NB4 (cell line): ENCODE measurements at regions not wholly inside any gene's neighbourhood (a gene's known extent, or its start where the extent isn't known, plus 50 kb on each side); places are given as distances from the start of the nearest gene placed in this dataset.

Experiments used
- DNase-seq: peaks from one replicate; pipeline ENCODE4 v3.0.0; 2010; ENCODE audit warnings: low read depth
- H3K4me3 ChIP-seq: one replicate; pipeline ENCODE4 v1.5.1; 2011; ENCODE audit warnings: mild to moderate bottlenecking, low read depth, low read length, moderate library complexity
- MYC ChIP-seq: IDR thresholded peaks from 2 replicates; pipeline ENCODE4 v1.6.1; 2011; ENCODE audit warnings: low read depth, low read length
- POLR2A ChIP-seq: IDR thresholded peaks from 2 replicates; pipeline ENCODE4 v1.6.1; 2011; ENCODE audit warnings: mild to moderate bottlenecking; ENCODE audit not compliant: insufficient read length; ENCODE audit errors: extremely low read depth
- TF ChIP-seq, protein P1 (sequence below): IDR thresholded peaks from one replicate; pipeline ENCODE4 v1.5.1; 2012; ENCODE audit warnings: low read depth, low read length
- TF ChIP-seq, protein P2 (sequence below): IDR thresholded peaks from 2 replicates; pipeline ENCODE4 v1.6.1; 2011; ENCODE audit warnings: low read depth, low read length

DNA sequence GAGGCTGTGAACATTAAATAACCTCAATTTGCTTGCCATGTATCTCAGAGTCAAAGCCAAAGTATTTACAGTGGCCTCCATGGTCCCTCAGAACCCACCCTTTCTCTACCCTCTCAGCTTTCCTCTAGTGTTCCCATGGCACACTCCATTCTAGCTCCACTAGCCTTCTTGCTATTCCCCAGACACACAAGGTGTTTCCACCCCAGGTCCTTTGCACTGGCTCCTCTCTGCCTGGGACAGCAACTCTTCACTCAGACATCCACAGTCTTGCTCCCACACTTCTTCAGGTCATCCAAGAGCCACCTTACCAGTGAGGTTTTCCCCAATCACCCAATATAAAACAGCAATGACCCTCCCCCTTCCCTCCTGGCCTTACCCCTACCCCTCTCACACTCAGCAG is 56.5 kb upstream of the PLEKHG1 start:
- no peak for TF ChIP-seq MYC
- DNase-seq: no peak
- H3K4me3 ChIP-seq: no peak overlapping the region

DNA sequence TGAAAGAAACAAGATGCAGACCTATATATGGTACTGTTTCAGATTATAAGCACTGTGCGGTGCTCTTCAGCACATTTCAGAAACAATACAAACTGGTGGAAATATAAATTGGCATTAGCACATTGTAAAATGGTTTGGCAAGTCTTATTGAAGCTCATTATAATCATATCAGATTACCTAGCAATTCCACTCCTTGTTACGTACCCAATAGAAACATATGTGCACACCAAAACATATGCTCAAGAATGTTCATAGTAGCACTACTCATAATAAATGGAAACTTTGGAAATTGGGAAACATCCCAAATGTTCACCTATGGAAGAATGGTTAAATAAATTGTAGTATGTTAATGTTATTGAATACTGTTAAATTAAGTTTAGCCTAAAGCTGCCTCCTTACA is 54.9 kb upstream of the PLEKHG1 start:
- TF ChIP-seq POLR2A: no peak
- TF ChIP-seq, protein P1, sequence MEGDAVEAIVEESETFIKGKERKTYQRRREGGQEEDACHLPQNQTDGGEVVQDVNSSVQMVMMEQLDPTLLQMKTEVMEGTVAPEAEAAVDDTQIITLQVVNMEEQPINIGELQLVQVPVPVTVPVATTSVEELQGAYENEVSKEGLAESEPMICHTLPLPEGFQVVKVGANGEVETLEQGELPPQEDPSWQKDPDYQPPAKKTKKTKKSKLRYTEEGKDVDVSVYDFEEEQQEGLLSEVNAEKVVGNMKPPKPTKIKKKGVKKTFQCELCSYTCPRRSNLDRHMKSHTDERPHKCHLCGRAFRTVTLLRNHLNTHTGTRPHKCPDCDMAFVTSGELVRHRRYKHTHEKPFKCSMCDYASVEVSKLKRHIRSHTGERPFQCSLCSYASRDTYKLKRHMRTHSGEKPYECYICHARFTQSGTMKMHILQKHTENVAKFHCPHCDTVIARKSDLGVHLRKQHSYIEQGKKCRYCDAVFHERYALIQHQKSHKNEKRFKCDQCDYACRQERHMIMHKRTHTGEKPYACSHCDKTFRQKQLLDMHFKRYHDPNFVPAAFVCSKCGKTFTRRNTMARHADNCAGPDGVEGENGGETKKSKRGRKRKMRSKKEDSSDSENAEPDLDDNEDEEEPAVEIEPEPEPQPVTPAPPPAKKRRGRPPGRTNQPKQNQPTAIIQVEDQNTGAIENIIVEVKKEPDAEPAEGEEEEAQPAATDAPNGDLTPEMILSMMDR: no peak
- TF ChIP-seq, protein P2, sequence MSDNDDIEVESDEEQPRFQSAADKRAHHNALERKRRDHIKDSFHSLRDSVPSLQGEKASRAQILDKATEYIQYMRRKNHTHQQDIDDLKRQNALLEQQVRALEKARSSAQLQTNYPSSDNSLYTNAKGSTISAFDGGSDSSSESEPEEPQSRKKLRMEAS: no peak
- no peak for TF ChIP-seq MYC
- no peak for DNase-seq
- no peak overlapping the region for H3K4me3 ChIP-seq

DNA sequence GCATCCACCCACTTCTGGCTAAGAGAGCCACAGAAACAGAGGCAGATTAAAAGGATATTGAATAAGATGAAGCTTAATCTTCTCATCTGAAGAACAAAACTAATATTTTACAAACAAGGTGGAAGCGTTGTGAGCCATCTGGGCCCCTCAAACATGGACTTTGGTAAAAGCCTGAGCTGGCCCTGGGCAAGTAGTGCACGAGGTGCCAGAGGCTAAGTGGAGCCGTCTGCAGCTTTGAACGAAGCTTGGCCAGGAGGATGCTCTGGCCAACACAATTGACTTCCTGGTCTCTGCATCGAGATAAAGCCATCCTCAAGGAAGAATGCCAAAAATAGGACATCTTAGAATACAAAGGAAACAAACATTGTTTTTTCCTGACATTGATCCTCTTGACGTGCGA is 53.2 kb upstream of the PLEKHG1 start:
- DNase-seq: no peak
- TF ChIP-seq, protein P2: no peak
- TF ChIP-seq, protein P1: no peak
- TF ChIP-seq MYC (no peak), POLR2A (no peak)
- no peak overlapping the region for H3K4me3 ChIP-seq

DNA sequence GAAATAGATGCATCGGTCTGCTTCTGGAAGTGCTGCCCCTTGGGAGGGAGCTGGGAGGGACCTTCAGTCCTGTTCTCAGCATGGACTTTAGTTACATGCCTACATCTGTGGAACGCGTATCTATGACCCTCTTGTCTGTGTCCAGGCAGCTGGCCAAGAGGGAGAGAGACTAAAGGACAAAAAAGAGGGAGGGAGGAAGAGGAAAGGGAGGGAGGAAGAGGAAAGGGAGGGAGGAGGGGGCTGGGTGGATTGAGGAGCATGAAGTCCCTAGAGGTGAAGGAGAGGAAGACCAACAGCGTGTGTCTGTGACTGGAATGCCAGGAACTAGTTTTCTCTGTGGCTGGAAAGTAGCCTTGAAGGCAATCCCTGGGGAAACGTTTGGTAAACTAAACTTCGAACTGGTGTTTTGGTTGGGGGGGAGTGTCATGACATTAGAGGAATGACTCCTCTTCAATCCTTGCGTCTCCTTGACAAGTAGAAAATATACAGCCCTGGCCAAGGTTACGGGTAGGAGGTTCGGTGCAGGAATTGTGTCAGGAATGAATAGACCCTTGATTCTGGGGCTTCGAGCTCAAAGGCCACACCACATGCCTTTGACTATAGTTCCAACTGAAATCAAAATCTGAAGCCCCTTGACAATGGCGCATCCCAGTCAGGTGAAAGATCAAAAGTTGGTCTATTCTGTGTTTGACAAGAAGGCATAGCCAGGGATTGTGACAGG is 52.0 kb upstream of the PLEKHG1 start:
- no peak for DNase-seq
- TF ChIP-seq, protein P1: no peak
- TF ChIP-seq, protein P2: no peak
- TF ChIP-seq POLR2A (no peak), MYC (no peak)
- H3K4me3 ChIP-seq: no peak overlapping the region

DNA sequence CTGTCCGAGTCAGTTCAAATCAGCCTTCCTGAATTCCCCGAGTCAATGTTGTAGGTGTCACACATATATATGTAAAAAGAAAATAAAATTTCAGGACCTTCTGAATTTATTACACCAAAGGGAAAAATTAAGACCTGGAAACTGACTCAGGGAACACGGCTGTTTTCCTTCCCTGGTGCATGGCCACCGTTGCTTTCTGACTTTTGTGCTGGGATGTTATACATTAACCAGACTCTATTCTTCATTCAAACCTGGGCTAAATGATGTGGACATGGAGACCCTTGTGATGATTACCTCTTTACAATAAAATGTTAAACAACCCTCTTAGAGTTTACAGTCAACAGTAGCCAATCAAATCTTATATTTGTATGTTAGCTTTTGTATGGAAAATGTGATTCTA is 51.4 kb upstream of the PLEKHG1 start:
- DNase-seq: no peak
- H3K4me3 ChIP-seq: no peak overlapping the region
- no peak for TF ChIP-seq POLR2A
- TF ChIP-seq, protein P1: no peak
- TF ChIP-seq, protein P2: no peak
- TF ChIP-seq MYC: no peak

DNA sequence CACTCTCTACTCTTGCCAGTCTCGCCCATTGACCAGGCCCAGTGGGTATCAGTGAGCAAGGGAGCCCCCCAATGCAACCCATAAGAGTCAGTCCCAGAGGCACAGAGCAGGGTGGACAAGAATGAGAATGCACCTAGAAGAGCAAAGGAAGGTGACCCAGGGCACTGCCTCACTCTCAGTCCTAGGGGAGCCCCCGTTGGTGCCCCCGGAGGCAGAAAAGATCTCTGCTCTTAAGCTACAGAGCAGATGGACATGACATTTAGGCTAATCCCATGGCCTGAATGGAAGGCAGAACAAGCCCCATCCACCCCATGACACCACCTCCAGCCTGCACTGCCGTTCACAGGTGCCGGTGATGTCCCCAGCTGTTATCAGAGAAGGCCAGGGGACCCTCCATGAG is 50.7 kb upstream of the PLEKHG1 start:
- H3K4me3 ChIP-seq: no peak overlapping the region
- TF ChIP-seq, protein P1: no peak
- TF ChIP-seq POLR2A: no peak
- TF ChIP-seq, protein P2: no peak
- TF ChIP-seq MYC: no peak
- DNase-seq: no peak
